Keratinocyte (primary cell): ENCODE measurements at regions not wholly inside any gene's neighbourhood (a gene's known extent, or its start where the extent isn't known, plus 50 kb on each side); places are given as distances from the start of the nearest gene placed in this dataset.

Experiments used
- DNase-seq: peaks from one replicate; pipeline ENCODE4 v3.0.0-alpha.2; 2011; ENCODE audit warnings: low read depth, missing footprints, low spot score
- FAIRE-seq: peaks from 2 replicates; lab custom pipeline; 2011; peaks lifted over from hg19 to GRCh38; lab: Jason Lieb, UNC
- H2AFZ ChIP-seq: 2 replicates; pipeline ENCODE4 v1.6.0; 2012; ENCODE audit warnings: low read length, control low read depth, inconsistent platforms; ENCODE audit not compliant: control insufficient read depth
- H3K27ac ChIP-seq: 2 replicates; pipeline ENCODE4 v1.5.1; 2011; ENCODE audit warnings: low read length; ENCODE audit not compliant: control insufficient read depth, insufficient read depth
- H3K27me3 ChIP-seq: 3 replicates; pipeline ENCODE4 v1.6.0; 2011; ENCODE audit warnings: low read length; ENCODE audit not compliant: control insufficient read depth, insufficient read depth; ENCODE audit errors: extremely low read depth
- H3K36me3 ChIP-seq, 2 experiments: 2 replicates in 1 of 2; 3 replicates in 1 of 2; pipeline ENCODE4 v1.5.1; 2011; ENCODE audit warnings: low read length in 2 of 2, mild to moderate bottlenecking in 1 of 2; ENCODE audit not compliant: control insufficient read depth in 2 of 2, insufficient read depth in 2 of 2; ENCODE audit errors: extremely low read depth in 1 of 2
- H3K4me1 ChIP-seq: 3 replicates; pipeline ENCODE4 v1.5.1; 2011; ENCODE audit warnings: low read length; ENCODE audit not compliant: control insufficient read depth, insufficient read depth; ENCODE audit errors: extremely low read depth
- H3K4me2 ChIP-seq: 3 replicates; pipeline ENCODE4 v1.6.0; 2011; ENCODE audit warnings: low read depth, low read length; ENCODE audit not compliant: control insufficient read depth, insufficient read depth; ENCODE audit errors: extremely low read depth
- H3K4me3 ChIP-seq, 3 experiments: fragments of 200-600 bp in 1 of 3; sonication (generic) in 1 of 3; 2 replicates in 2 of 3; 3 replicates in 1 of 3; pipeline ENCODE4 v1.5.1; 2011 to 2016; ENCODE audit warnings: low read length in 3 of 3, mild to moderate bottlenecking in 3 of 3, control low read depth in 2 of 3, inconsistent platforms in 1 of 3, low read depth in 1 of 3, mixed read lengths in 1 of 3, mixed run types in 1 of 3, moderate library complexity in 1 of 3; ENCODE audit not compliant: control insufficient read depth in 2 of 3, insufficient read depth in 2 of 3; ENCODE audit errors: extremely low read depth in 1 of 3
- H3K79me2 ChIP-seq: 2 replicates; pipeline ENCODE4 v1.6.0; 2012; ENCODE audit warnings: low read length; ENCODE audit not compliant: control insufficient read depth, insufficient read depth
- H3K9ac ChIP-seq: 3 replicates; pipeline ENCODE4 v1.6.0; 2011; ENCODE audit warnings: low read length; ENCODE audit not compliant: control insufficient read depth, insufficient read depth; ENCODE audit errors: extremely low read depth
- H3K9me1 ChIP-seq: 3 replicates; pipeline ENCODE4 v1.6.0; 2011; ENCODE audit warnings: low read length; ENCODE audit not compliant: control insufficient read depth, insufficient read depth; ENCODE audit errors: extremely low read depth
- H3K9me3 ChIP-seq: 2 replicates; pipeline ENCODE4 v1.5.1; 2012; ENCODE audit warnings: low read depth, low read length; ENCODE audit not compliant: control insufficient read depth
- H4K20me1 ChIP-seq: 3 replicates; pipeline ENCODE4 v1.6.0; 2011; ENCODE audit warnings: low read length; ENCODE audit not compliant: control insufficient read depth, insufficient read depth; ENCODE audit errors: extremely low read depth
- EZH2 ChIP-seq: IDR thresholded peaks from one replicate; pipeline ENCODE4 v1.6.1; 2012; ENCODE audit warnings: inconsistent platforms, mild to moderate bottlenecking, low read length, moderate library complexity
- dilution Hi-C: fragments of 300-500 bp; cut with MboI; formaldehyde crosslinking; loops from one replicate; pipeline ENCODE4 v1.7.0; 2020; ENCODE audit warnings: low sequenced_read_pairs; ENCODE audit not compliant: extremely low pct_ligation_motif_present
- TF ChIP-seq, protein P1 (sequence below), 3 experiments: IDR thresholded peaks in 1 of 3; conservative IDR thresholded peaks in 1 of 3; optimal IDR thresholded peaks in 1 of 3; 2 replicates in 2 of 3; 3 replicates in 1 of 3; pipeline versions ENCODE3 to v1.5.1; 2011; ENCODE audit warnings: low read length in 3 of 3, mild to moderate bottlenecking in 3 of 3, moderate library complexity in 2 of 3, control low read depth in 1 of 3, inconsistent platforms in 1 of 3; ENCODE audit not compliant: insufficient read depth in 2 of 3; ENCODE audit errors: extremely low read depth in 1 of 3

DNA sequence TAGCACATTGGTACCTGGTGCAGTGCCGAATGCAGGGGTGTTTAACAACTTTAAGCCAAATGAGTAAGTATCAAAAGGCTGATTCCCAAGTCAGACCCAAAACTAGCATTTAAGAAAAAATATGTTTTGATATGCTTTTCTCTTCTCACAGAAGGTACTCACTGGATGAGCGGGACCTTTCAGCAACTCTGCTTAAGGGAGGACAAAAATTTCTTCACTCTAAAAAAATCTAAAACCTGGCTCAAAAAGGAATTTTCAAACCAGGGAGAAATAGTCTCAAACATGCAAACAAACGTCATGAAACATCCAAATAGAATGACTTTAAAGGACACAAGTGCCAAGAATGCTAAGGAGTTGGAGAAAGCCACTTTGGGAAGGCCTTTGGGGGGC is 962.1 kb downstream of the KCNMA1 start:
- FAIRE-seq (no peak), DNase-seq (no peak)
- H3K4me2 ChIP-seq = no peak overlapping the region
- no peak overlapping the region for H2AFZ ChIP-seq
- dilution Hi-C loops = no loop called here
- no peaks in the 10 kb centered on the region for H3K4me1 ChIP-seq
- no peak overlapping the region for H3K4me3 ChIP-seq
- no peak overlapping the region for H3K27ac ChIP-seq
- H3K9ac ChIP-seq = no peak overlapping the region
- no peaks in the 10 kb centered on the region for H4K20me1 ChIP-seq
- TF ChIP-seq EZH2 = no peak
- TF ChIP-seq, protein P1, sequence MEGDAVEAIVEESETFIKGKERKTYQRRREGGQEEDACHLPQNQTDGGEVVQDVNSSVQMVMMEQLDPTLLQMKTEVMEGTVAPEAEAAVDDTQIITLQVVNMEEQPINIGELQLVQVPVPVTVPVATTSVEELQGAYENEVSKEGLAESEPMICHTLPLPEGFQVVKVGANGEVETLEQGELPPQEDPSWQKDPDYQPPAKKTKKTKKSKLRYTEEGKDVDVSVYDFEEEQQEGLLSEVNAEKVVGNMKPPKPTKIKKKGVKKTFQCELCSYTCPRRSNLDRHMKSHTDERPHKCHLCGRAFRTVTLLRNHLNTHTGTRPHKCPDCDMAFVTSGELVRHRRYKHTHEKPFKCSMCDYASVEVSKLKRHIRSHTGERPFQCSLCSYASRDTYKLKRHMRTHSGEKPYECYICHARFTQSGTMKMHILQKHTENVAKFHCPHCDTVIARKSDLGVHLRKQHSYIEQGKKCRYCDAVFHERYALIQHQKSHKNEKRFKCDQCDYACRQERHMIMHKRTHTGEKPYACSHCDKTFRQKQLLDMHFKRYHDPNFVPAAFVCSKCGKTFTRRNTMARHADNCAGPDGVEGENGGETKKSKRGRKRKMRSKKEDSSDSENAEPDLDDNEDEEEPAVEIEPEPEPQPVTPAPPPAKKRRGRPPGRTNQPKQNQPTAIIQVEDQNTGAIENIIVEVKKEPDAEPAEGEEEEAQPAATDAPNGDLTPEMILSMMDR (optimal IDR thresholded peaks at IDR 0.05 in 1 of 3, IDR thresholded peaks at IDR 0.05 in 1 of 3, conservative IDR thresholded peaks at IDR 0.05 in 1 of 3; ENCODE audit: extremely low read depth in 1 of 3, insufficient read depth in 2 of 3, low read length in 3 of 3) = no peak
- H3K36me3 ChIP-seq = no peaks in the 10 kb centered on the region
- H3K27me3 ChIP-seq = no peaks in the 10 kb centered on the region
- H3K79me2 ChIP-seq = no peaks in the 10 kb centered on the region
- H3K9me1 ChIP-seq = no peaks in the 10 kb centered on the region
- H3K9me3 ChIP-seq = no peaks in the 10 kb centered on the region

DNA sequence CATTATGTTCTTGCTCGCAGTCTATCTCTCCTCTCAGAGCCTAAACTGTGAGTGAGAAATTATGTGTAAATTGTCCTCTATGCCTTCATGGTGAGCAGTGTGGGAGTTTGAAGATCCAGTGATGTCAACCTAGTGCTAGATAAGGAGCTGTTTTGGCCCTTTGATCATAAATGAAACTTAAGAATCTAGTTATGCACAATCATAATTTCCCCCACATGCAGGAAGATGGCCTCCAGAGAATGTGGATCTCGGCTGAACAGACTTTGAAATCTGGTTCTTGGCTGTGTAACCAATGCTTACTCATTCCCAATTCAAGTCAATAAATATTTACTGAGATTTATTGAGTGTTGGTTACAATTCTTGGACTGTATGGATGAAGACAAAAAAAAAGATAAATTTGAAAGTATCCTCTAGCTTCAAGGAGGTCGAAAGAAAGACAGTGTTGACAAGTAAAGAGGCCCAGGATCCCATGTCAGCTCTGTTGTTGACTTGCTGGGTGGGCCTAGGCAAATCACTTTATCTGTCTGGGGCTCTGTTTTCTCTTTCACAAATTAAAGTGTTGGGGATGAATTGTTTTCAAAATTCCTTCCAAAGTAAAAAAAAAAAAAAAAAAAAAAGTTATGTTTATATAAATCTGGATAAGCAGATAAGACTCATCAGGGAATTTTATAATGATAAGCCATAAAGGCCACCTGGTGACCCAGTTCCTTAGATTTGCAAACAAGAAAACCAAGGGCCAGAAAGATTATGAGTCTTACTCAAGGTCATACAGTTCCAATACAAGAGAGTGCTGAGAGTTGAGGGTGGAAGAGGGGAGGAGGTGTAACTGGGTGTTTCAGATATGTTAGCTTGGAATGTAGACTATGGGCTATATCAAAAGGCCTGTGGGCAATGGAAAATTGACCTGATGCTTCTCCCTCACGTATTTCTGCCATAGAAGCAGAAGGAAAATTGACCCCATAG is 969.9 kb downstream of the KCNMA1 start:
- H3K36me3 ChIP-seq = no peaks in the 10 kb centered on the region
- H3K4me2 ChIP-seq = no peak overlapping the region
- no peaks in the 10 kb centered on the region for H4K20me1 ChIP-seq
- no peak overlapping the region for H3K9ac ChIP-seq
- H2AFZ ChIP-seq = no peak overlapping the region
- H3K4me3 ChIP-seq = no peak overlapping the region
- FAIRE-seq (no peak), DNase-seq (no peak)
- H3K9me1 ChIP-seq = no peaks in the 10 kb centered on the region
- dilution Hi-C loops = no loop called here
- no peaks in the 10 kb centered on the region for H3K4me1 ChIP-seq
- TF ChIP-seq, protein P1 (optimal IDR thresholded peaks at IDR 0.05 in 1 of 3, IDR thresholded peaks at IDR 0.05 in 1 of 3, conservative IDR thresholded peaks at IDR 0.05 in 1 of 3; ENCODE audit: extremely low read depth in 1 of 3, insufficient read depth in 2 of 3, low read length in 3 of 3) = no peak
- TF ChIP-seq EZH2 = no peak
- H3K27ac ChIP-seq = no peak overlapping the region
- no peaks in the 10 kb centered on the region for H3K9me3 ChIP-seq
- no peaks in the 10 kb centered on the region for H3K27me3 ChIP-seq
- H3K79me2 ChIP-seq = no peaks in the 10 kb centered on the region
